Aorta (tissue), 5 donors: ENCODE measurements at regions not wholly inside any gene's neighbourhood (a gene's known extent, or its start where the extent isn't known, plus 50 kb on each side); places are given as distances from the start of the nearest gene placed in this dataset.

ENCODE experiments used
- ATAC-seq: fragments of 200-7000 bp; cut with Tn5 transposase; one replicate; pipeline ENCODE4 v1.9.1; 2022; ENCODE audit warnings: moderate library complexity; ENCODE audit not compliant: low FRiP score
- DNase-seq, 2 donors: peaks; one replicate each; pipeline ENCODE4 v3.0.0-alpha.2; 2020
- H3K27ac ChIP-seq, 2 donors: one replicate each; pipeline ENCODE4 v1.5.1; 2013; ENCODE audit warnings: low read length in 2 of 2, mild to moderate bottlenecking in 2 of 2, moderate library complexity in 2 of 2, control low read depth in 1 of 2, inconsistent platforms in 1 of 2, low read depth in 1 of 2
- H3K27me3 ChIP-seq, 2 donors: one replicate each; pipeline ENCODE4 v1.6.1; 2013; ENCODE audit warnings: control low read depth in 1 of 2, low read length in 1 of 2, mild to moderate bottlenecking in 1 of 2, moderate library complexity in 1 of 2; ENCODE audit not compliant: insufficient read depth in 2 of 2, control insufficient read depth in 1 of 2
- H3K36me3 ChIP-seq, 2 donors: one replicate each; pipeline ENCODE4 v1.6.1; 2013; ENCODE audit warnings: control low read depth in 1 of 2, low read length in 1 of 2, mild to moderate bottlenecking in 1 of 2; ENCODE audit not compliant: insufficient read depth in 2 of 2, control insufficient read depth in 1 of 2
- H3K4me1 ChIP-seq, 2 donors: one replicate each; pipeline ENCODE4 v1.6.1; 2013; ENCODE audit warnings: low read length in 2 of 2, control low read depth in 1 of 2, mild to moderate bottlenecking in 1 of 2, moderate library complexity in 1 of 2; ENCODE audit not compliant: insufficient read depth in 2 of 2, control insufficient read depth in 1 of 2
- H3K4me3 ChIP-seq, 2 donors: one replicate each; pipeline ENCODE4 v1.5.1; 2013; ENCODE audit warnings: low read length in 2 of 2, control low read depth in 1 of 2, mild to moderate bottlenecking in 1 of 2
- H3K9me3 ChIP-seq: one replicate; pipeline ENCODE4 v1.6.1; 2013; ENCODE audit warnings: mild to moderate bottlenecking, low read length; ENCODE audit not compliant: control insufficient read depth
- WGBS, 2 donors: extraction: QIAGEN DNeasy Blood & Tissue Kit; methylation state at CpG; one replicate each; pipeline ENCODE4 v1.1.7; 2013; 5-methylcytosine and 5-hydroxymethylcytosine counted together
- intact Hi-C, 2 donors: fragments of 100-400 bp; cut with DNase I; formaldehyde crosslinking; loops; one replicate each; pipeline versions ENCODE4 v1.14.2 to v1.15.0; 2022
- donor health status: healthy with polysubstance abuse.
- donor health status: Bipolar disorder and iron deficiency.
- donor health status: DM: no; HTN: no; CAD: no.
- donor health status: DM: no; HTN: no; CAD: no.
- donor health status: DM: yes; HTN: yes; CAD: no.

DNA sequence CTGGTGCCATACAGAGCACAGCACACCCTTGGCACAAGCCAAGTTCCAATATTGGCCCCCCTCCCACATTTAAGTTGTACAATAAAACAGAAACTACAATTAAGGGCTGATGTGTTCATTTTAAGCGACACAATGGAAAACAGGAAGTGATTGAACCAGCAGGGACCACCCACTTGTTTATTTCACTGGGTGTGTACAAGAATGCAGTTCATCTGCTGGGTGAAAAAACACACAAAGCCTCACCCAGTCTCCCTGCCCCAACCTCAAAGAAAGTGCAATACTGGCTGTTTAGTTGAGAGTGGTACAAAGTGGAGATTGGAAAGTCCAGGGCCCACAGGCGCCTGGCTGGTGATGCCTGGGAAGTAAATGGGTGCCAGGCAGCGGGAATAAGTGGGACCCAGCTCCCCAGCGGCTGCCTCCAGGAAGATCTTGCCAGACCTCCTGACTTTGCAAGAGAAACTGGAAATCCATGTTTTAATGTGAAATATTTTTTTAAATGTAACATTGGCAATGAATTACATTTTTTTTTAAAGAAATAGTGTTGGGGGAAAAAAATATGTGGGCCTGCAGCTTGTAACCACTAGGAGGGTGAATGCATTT lies 322.1 kb downstream of the ZNF536 start:
- 81 to 83% methylated on average over 4 of the region's 4 CpGs for WGBS, 2 donors
- intact Hi-C loops, result no loop called here
- Histone ChIP-seq H3K4me1 (no peaks in the 10 kb centered on the region), H3K36me3 (no peaks in the 10 kb centered on the region), H3K4me3 (no peak overlapping the region), H3K9me3 (no peaks in the 10 kb centered on the region), H3K27me3 (no peaks in the 10 kb centered on the region), H3K27ac (no peak overlapping the region)
- DNase-seq (no peak), ATAC-seq (no peak)

DNA sequence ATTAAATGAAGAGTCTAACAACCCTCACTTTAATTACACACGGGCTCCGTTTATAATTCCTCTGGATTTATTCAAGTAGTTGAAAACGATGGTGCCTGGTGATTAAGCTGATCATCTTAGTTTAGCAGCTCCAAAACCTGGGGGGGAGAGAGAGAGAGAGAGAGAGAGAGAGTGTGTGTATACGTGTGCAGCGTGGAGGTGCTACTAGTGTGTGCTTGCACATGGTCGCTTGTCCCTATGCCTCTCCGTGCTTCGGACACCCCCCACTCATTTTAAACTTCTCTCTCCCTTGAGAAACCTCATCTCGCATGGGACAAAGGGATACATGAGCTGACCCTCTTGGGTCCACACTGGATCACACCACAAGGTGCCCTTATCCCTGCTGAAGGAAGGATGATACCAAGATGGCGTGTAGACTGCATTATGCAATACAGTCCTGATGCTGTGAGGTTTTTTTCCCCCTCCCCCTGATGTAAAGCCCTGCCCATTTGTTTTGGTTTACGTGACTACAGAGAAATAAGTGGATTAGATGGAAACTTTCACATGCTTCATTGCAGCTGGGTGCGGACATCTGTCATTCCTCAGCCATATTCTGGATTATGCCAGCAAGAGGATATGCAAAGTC lies 320.8 kb downstream of the ZNF536 start:
- Histone ChIP-seq H3K4me1 (no peaks in the 10 kb centered on the region), H3K9me3 (no peaks in the 10 kb centered on the region), H3K4me3 (no peak overlapping the region), H3K27ac (no peak overlapping the region), H3K36me3 (no peaks in the 10 kb centered on the region), H3K27me3 (no peaks in the 10 kb centered on the region)
- ATAC-seq (no peak), DNase-seq (no peak)
- intact Hi-C loops, result no loop called here
- 35 to 41% methylated on average over 12 of the region's 12 CpGs for WGBS, 2 donors

DNA sequence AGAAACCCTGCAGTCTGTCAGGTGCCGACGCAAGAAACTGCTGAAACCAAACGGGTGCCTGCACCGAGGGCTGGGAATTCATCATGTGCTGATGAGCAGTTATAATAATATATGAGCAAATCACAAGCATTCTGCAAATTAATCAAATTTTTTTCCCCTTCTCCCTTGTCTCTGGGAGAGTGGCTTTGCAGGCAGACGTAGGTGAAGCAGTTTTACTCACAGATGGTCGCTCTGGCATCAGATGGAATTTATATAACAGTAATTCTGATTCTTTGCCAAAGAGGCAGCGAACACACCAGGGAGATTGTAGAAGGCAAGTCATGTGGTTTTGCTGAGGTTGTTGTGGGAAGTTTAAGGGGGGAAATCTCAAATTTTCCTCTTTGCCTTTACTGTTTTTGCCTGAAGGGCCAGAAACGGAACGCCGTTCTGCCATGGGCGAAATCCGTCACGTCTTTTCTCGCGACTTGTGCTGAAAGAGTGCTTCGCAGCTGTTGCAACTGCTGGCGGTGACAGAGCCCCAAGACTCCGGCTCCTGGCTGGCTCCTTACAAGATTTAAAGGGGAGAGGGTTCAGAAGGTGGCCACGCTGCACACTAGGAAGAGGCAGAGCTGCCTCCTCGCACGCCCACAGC lies 320.1 kb downstream of the ZNF536 start:
- DNase-seq (no peak), ATAC-seq (no peak)
- intact Hi-C loops, result no loop called here
- Histone ChIP-seq H3K27me3 (no peaks in the 10 kb centered on the region), H3K36me3 (no peaks in the 10 kb centered on the region), H3K27ac (no peak overlapping the region), H3K9me3 (no peaks in the 10 kb centered on the region), H3K4me3 (no peak overlapping the region), H3K4me1 (no peaks in the 10 kb centered on the region)
- WGBS, 2 donors, result 1 to 4% methylated on average over 21 of the region's 21 CpGs

GRCh38 chr19:30691819-30692166 lies 319.6 kb downstream of the ZNF536 start:
- Histone ChIP-seq H3K27me3 (no peaks in the 10 kb centered on the region), H3K4me1 (no peaks in the 10 kb centered on the region), H3K27ac (no peak overlapping the region), H3K36me3 (no peaks in the 10 kb centered on the region), H3K4me3 (no peak overlapping the region), H3K9me3 (no peaks in the 10 kb centered on the region)
- DNase-seq (no peak), ATAC-seq (no peak)
- intact Hi-C loops, result no loop called here
- WGBS, 2 donors, result 21 to 22% methylated on average over 10 of the region's 10 CpGs

DNA sequence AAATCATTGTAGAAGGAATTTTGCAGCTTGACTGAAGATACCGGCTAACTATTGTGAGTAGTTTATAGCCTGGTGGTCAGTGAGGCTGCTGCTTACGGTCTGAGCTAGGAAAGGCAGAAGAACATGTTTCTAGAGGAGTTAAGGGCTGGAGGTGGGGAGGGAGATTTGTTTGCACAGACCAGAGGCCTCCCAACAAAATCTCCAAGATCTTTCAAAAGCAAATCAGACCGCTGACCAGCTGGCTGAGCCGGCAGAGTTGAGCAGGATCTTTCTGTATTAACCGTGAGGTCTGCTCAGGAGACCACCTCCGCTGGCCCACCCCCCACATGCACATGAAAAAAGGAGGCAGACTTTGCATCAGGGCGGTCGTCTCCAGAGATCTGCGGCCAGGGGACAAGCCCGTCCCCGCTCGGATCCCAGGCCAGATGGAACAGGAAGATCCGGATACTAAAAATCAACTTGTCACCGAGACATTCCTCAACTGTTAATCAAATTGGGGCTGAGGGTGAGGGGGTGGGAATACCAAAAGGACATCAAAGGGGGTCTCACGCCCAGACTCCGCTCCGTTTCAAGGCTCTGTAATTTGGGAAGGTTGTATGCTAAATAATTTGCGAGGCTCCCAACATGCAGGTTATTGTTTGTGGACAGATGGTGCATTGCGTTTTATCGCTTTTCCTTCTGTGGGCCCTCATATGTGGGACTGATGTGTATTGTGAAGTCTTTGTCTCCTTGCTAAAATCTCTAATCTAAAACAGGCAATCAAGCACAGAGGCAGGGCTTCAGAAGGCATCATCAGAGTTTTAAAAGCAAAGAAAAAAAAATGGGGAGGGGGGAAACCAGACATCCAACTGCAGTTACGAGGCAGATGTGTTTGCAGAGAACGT lies 319.0 kb downstream of the ZNF536 start:
- no peak for ATAC-seq
- no peak overlapping the region for H3K27ac ChIP-seq
- no peaks in the 10 kb centered on the region for H3K27me3 ChIP-seq
- no peaks in the 10 kb centered on the region for H3K36me3 ChIP-seq
- no peak for DNase-seq
- no peaks in the 10 kb centered on the region for H3K4me1 ChIP-seq
- WGBS, 2 donors, result 26 to 37% methylated on average over 22 of the region's 22 CpGs
- no peaks in the 10 kb centered on the region for H3K9me3 ChIP-seq
- H3K4me3 ChIP-seq, result no peak overlapping the region
- intact Hi-C loops, result no loop called here

DNA sequence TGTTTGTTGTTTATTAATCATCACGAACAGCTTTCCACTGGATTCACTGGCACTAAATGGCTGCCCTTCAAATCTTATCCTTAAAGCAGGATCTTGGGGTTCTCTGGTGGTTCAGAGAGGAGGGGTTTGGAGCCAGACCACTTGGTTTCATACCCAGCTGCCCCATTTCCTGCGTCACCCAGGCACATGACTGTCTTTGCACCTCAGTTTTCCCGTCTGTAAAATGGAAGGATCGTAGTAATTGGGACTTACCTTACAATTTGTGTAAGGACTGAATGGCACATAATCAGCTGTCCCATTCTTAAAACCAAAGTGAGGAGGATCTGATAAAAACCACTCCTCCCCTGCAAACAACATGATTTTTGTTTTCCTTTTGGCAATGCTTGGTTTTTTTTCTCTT lies 318.3 kb downstream of the ZNF536 start:
- H3K27me3 ChIP-seq, result no peaks in the 10 kb centered on the region
- intact Hi-C loops, result no loop called here
- ATAC-seq (no peak), DNase-seq (no peak)
- no peaks in the 10 kb centered on the region for H3K9me3 ChIP-seq
- H3K27ac ChIP-seq, result no peak overlapping the region
- H3K4me1 ChIP-seq, result no peaks in the 10 kb centered on the region
- 80 to 85% methylated on average over 4 of the region's 4 CpGs for WGBS, 2 donors
- no peaks in the 10 kb centered on the region for H3K36me3 ChIP-seq
- H3K4me3 ChIP-seq, result no peak overlapping the region

DNA sequence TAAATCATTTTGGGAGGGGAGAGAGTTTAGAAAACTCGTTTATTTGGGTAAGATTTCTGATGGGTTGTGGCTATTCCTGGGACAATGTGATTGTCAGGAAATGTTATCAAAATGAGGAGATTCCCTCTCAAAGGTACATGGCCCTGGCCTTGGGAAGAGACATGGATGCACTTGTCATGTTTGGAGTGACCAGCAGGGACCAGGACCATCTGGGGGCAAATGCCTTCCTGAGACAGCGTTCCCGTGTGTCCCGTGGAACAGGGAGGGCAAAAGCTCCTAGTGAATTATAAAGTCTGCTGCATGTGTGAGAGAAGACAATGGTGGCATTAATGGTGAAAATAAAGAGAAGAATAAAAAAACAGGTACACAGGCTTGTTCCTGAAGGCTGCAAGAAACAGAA lies 317.3 kb downstream of the ZNF536 start:
- 25 to 36% methylated on average over 4 of the region's 4 CpGs for WGBS, 2 donors
- no peaks in the 10 kb centered on the region for H3K4me1 ChIP-seq
- no peaks in the 10 kb centered on the region for H3K9me3 ChIP-seq
- H3K27me3 ChIP-seq, result no peaks in the 10 kb centered on the region
- H3K36me3 ChIP-seq, result no peaks in the 10 kb centered on the region
- no peak overlapping the region for H3K4me3 ChIP-seq
- no peak for ATAC-seq
- DNase-seq, result no peak
- intact Hi-C loops, result no loop called here
- H3K27ac ChIP-seq, result no peak overlapping the region

DNA sequence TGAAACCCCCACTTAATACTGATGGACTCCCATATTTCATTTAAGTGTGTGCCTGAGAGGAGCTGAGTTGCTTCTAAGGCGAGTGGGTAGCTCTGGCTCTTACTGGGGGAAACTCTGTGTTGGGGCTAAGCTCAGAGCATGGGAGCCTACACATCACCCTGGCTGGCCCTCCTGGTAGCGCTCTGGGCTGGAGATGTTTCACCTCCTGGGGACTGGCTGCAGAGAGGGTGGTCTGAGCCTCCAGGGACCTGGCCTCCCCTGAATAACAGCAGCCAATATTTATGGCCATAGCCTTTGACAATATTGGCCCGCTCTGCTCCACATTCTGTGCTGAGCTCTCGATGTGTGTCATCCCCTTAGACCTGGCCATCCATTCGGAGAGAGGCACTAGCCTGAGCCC lies 316.5 kb downstream of the ZNF536 start:
- intact Hi-C loops, result no loop called here
- Histone ChIP-seq H3K4me1 (no peaks in the 10 kb centered on the region), H3K27me3 (no peaks in the 10 kb centered on the region), H3K27ac (no peak overlapping the region), H3K36me3 (no peaks in the 10 kb centered on the region), H3K4me3 (no peak overlapping the region), H3K9me3 (no peaks in the 10 kb centered on the region)
- 60 to 72% methylated on average over 5 of the region's 5 CpGs for WGBS, 2 donors
- ATAC-seq, result no peak
- DNase-seq, result no peak
